ENCODE measurements at regions not wholly inside any gene's neighbourhood (a gene's known extent, or its start where the extent isn't known, plus 50 kb on each side); places are given as distances from the start of the nearest gene placed in this dataset.
"Not testable (repeated sequence)": the region's sequence is repeated elsewhere in the genome, so short reads cannot be mapped to it uniquely, and the experiment has no call there.

- no peak for DNase-seq
These were observed 120.8 kb upstream of the CDCA7L start for GRCh38 chr7:22066522-22066921.

- DNase-seq: no peak
These were observed 119.1 kb upstream of the CDCA7L start for GRCh38 chr7:22064816-22065215.

- no peak for DNase-seq
These were observed 116.1 kb upstream of the CDCA7L start for GRCh38 chr7:22061775-22062174.

GRCh38 chr7:22060863-22061262, 115.2 kb upstream of the CDCA7L start:
- no peak for DNase-seq

GRCh38 chr7:22060197-22060596, 114.5 kb upstream of the CDCA7L start:
- DNase-seq: no peak

GRCh38 chr7:22055226-22055625, 109.5 kb upstream of the CDCA7L start:
- DNase-seq: no peak

GRCh38 chr7:22052674-22053365, 107.1 kb upstream of the CDCA7L start:
- DNase-seq: no peak

- peak; percentile 6 for DNase-seq
These were observed 106.4 kb upstream of the CDCA7L start for GRCh38 chr7:22051886-22052673.

- no peak for DNase-seq
These were observed 104.2 kb upstream of the CDCA7L start for GRCh38 chr7:22049766-22050500.

GRCh38 chr7:22043367-22043766, 97.7 kb upstream of the CDCA7L start:
- no peak for DNase-seq

GRCh38 chr7:22040923-22041595, 95.4 kb upstream of the CDCA7L start:
- no peak for DNase-seq

- no peak for DNase-seq
These were observed 94.0 kb upstream of the CDCA7L start for GRCh38 chr7:22039670-22040069.

GRCh38 chr7:22032356-22032755, 86.7 kb upstream of the CDCA7L start:
- DNase-seq: not testable (repeated sequence)

- not testable (repeated sequence) for DNase-seq
These were observed 83.0 kb upstream of the CDCA7L start for GRCh38 chr7:22028656-22029055.

- no peak for DNase-seq
These were observed 81.8 kb upstream of the CDCA7L start for GRCh38 chr7:22027475-22027874.

GRCh38 chr7:22025983-22026382, 80.3 kb upstream of the CDCA7L start:
- DNase-seq: no peak

GRCh38 chr7:22025075-22025474, 79.4 kb upstream of the CDCA7L start:
- DNase-seq: no peak

- no peak for DNase-seq
These were observed 74.2 kb upstream of the CDCA7L start for GRCh38 chr7:22019931-22020330.

- no peak for DNase-seq
These were observed 70.8 kb upstream of the CDCA7L start for GRCh38 chr7:22016507-22016906.

GRCh38 chr7:22013711-22014110, 68.0 kb upstream of the CDCA7L start:
- DNase-seq: no peak

GRCh38 chr7:22008683-22009082, 63.0 kb upstream of the CDCA7L start:
- DNase-seq: no peak

GRCh38 chr7:22008087-22008486, 62.4 kb upstream of the CDCA7L start:
- no peak for DNase-seq

- no peak for DNase-seq
These were observed 59.5 kb upstream of the CDCA7L start for GRCh38 chr7:22005151-22005550.

Measured in HCEC 1CT (cell line).